Endothelial cell (in vitro differentiated cells): ENCODE measurements at regions not wholly inside any gene's neighbourhood (a gene's known extent, or its start where the extent isn't known, plus 50 kb on each side); places are given as distances from the start of the nearest gene placed in this dataset.

Experiments
- DNase-seq: peaks from one replicate; pipeline ENCODE4 v3.0.0; 2021; ENCODE audit warnings: low spot score
- H3K27ac Mint-ChIP-seq: one replicate; pipeline ENCODE4 v1.8.0; 2021; ENCODE audit warnings: mixed read lengths, inconsistent platforms; ENCODE audit not compliant: unreplicated experiment
- H3K27me3 Mint-ChIP-seq: one replicate; pipeline ENCODE4 v1.8.0; 2021; ENCODE audit warnings: mild to moderate bottlenecking, moderate library complexity, mixed read lengths, inconsistent platforms; ENCODE audit not compliant: unreplicated experiment
- H3K36me3 Mint-ChIP-seq: one replicate; pipeline ENCODE4 v1.8.0; 2021; ENCODE audit warnings: mild to moderate bottlenecking, low read depth, mixed read lengths, inconsistent platforms; ENCODE audit not compliant: unreplicated experiment
- H3K4me1 Mint-ChIP-seq: one replicate; pipeline ENCODE4 v1.8.0; 2021; ENCODE audit warnings: mild to moderate bottlenecking, mixed read lengths, inconsistent platforms; ENCODE audit not compliant: unreplicated experiment
- H3K4me3 Mint-ChIP-seq: one replicate; pipeline ENCODE4 v1.8.0; 2021; ENCODE audit warnings: mild to moderate bottlenecking, mixed read lengths, inconsistent platforms; ENCODE audit not compliant: unreplicated experiment
- H3K9me3 Mint-ChIP-seq: one replicate; pipeline ENCODE4 v1.8.0; 2021; ENCODE audit warnings: mixed read lengths, inconsistent platforms; ENCODE audit not compliant: unreplicated experiment
- TF ChIP-seq, protein P1 (sequence below): fragments of 200-600 bp; sonication (generic); IDR thresholded peaks from one replicate; pipeline ENCODE4 v1.5.0; 2021; ENCODE audit warnings: antibody characterized with exemption; ENCODE audit not compliant: unreplicated experiment

DNA sequence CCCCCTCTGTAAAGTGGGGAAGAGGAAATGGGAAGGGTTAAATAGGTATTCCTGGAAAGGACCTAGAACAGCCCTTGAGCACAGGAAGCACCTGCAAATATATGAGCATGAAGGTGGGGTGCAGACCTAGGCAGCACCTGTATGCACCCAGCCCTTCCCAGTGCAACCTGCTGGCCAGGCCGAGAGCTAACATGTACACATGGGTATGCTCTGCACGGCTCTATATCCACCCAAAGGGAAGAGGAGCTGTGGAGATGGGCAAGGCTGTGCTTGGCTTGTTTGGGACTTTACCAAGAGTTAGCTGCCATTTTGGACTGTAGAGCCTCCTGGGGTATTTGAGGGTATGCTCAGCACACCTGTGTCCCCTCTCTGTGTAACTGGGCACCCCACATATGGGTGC, 171.2 kb downstream of the KLF13 start:
- no peak overlapping the region for H3K27ac Mint-ChIP-seq
- TF ChIP-seq, protein P1, sequence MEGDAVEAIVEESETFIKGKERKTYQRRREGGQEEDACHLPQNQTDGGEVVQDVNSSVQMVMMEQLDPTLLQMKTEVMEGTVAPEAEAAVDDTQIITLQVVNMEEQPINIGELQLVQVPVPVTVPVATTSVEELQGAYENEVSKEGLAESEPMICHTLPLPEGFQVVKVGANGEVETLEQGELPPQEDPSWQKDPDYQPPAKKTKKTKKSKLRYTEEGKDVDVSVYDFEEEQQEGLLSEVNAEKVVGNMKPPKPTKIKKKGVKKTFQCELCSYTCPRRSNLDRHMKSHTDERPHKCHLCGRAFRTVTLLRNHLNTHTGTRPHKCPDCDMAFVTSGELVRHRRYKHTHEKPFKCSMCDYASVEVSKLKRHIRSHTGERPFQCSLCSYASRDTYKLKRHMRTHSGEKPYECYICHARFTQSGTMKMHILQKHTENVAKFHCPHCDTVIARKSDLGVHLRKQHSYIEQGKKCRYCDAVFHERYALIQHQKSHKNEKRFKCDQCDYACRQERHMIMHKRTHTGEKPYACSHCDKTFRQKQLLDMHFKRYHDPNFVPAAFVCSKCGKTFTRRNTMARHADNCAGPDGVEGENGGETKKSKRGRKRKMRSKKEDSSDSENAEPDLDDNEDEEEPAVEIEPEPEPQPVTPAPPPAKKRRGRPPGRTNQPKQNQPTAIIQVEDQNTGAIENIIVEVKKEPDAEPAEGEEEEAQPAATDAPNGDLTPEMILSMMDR: no peak
- H3K4me1 Mint-ChIP-seq: peaks cover 9% of the 10 kb centered on the region
- H3K9me3 Mint-ChIP-seq: no peaks in the 10 kb centered on the region
- H3K4me3 Mint-ChIP-seq: no peak overlapping the region
- peaks cover 3% of the 10 kb centered on the region for H3K27me3 Mint-ChIP-seq
- DNase-seq: no peak
- H3K36me3 Mint-ChIP-seq: no peaks in the 10 kb centered on the region

DNA sequence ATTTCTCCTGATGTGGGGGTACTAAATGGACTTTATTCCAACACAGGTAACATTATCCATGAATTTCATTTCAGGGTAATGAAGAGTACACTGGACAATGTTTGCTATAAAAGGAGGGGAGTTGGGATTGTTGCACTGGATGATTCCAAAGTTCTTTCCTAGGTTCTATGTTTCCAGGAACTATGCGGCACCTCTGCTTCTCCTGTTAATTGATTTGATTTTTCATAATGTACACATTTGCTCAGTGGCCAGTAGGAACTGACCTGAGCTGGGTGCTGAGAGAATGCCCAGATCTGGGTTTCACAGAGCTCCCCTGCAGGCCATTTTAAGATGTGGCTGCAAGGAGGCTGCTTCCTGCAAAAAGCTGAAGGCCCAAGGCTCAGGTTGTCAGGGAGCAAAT, 171.7 kb downstream of the KLF13 start:
- no peak for DNase-seq
- no peaks in the 10 kb centered on the region for H3K9me3 Mint-ChIP-seq
- peaks cover 3% of the 10 kb centered on the region for H3K27me3 Mint-ChIP-seq
- TF ChIP-seq, protein P1: no peak
- H3K36me3 Mint-ChIP-seq: no peaks in the 10 kb centered on the region
- H3K27ac Mint-ChIP-seq: no peak overlapping the region
- peaks cover 11% of the 10 kb centered on the region for H3K4me1 Mint-ChIP-seq
- H3K4me3 Mint-ChIP-seq: no peak overlapping the region

DNA sequence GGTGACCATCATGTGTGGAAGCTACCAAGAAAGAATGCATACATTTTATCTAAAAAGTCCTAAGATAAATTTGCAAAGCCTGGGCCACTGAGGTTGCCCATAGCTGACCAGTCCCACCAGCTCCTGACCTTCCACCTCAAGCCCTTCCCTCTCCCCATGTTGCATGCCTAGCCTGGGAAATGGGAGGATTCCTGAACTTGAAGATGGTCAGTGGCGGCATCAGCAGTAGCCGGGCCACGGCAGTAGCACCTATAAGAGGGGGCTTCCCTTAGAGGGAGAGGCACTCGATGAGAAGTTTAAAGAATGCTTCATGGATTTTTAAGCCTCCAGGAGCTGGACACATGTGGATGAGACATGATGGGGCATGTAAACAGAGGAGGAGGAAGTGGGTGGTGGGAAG, 172.1 kb downstream of the KLF13 start:
- Mint-ChIP-seq H3K27ac (no peak overlapping the region), H3K27me3 (peaks cover 3% of the 10 kb centered on the region), H3K4me3 (no peak overlapping the region), H3K4me1 (peaks cover 11% of the 10 kb centered on the region), H3K36me3 (no peaks in the 10 kb centered on the region), H3K9me3 (no peaks in the 10 kb centered on the region)
- no peak for DNase-seq
- TF ChIP-seq, protein P1: no peak

DNA sequence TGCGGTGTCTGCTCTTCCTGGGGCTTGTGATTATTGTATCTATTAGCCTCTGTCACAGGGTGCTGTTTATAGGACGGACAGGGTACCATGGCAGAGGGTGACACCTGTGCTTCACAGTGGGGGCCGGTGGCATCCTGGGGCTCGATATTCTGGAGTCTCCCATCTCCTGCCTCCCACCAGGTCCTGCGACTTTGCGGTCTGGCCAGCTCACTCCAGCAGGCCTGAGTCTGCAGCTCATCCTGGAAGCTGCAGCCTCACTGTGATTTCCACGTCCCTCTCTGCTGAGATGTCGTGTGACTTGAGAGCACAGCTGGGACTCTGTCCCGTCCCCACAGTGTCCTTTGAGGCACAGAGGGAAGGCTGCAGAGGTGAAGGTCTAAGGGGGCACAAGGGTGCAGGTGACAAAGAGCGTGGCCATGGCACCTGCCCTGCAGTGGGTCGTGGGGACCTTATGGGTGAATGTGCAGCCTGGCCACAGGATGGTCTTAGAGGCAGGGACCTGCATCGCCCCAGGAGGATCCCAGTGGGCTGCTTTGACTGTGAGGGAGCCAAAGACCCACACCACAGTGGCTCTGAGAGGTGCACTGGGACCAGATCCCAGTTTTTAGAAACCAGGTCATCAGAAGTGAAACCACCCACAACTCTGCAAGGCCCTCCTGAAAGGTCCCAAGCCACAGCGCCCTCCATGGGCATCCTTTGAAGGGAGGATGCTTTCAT, 172.8 kb downstream of the KLF13 start:
- Mint-ChIP-seq H3K36me3 (no peaks in the 10 kb centered on the region), H3K4me3 (no peak overlapping the region), H3K27me3 (peaks cover 3% of the 10 kb centered on the region), H3K27ac (no peak overlapping the region), H3K4me1 (peaks cover 11% of the 10 kb centered on the region), H3K9me3 (no peaks in the 10 kb centered on the region)
- TF ChIP-seq, protein P1: no peak
- no peak for DNase-seq

DNA sequence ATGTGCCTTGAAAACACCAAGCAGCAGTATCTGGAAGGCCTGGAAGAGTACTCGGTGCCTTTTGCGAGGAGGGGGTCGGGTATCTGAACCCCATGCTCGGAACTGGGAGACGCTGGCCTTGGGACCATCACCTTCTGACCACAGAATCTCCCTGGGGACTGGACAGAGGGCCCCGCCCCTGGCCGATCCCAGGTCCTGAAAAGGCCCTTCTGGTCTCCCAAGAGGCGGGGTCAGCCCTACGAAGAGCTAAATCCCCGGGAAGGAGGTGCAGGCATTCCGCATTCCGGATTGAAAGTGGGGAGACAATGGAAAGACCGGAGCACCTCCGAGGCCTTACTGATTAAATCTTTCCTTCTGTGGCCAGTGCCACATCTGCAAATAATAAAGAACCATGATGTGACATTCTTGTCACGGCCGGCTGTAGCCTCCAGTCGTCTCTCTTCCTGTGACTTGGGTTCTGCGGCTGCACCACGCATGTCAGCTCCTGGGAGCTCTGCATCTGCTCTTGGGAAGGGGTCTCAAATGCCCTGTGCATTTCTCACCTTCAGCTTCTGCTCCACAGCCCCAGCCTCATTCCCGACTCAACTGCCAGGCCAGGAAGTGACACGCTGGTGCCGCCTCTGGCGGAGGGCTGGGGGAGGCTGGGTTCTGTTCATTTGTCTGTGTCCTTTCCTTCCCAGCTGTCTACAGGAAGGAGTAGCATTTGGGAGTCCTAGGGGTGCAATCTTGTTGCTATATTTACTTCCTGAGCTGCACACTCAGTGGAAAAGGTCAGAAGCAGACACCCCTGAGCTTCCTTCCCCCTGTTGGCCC, 173.5 kb downstream of the KLF13 start:
- H3K27ac Mint-ChIP-seq: peak overlapping the region; percentile 55
- TF ChIP-seq, protein P1: no peak
- H3K9me3 Mint-ChIP-seq: no peaks in the 10 kb centered on the region
- H3K4me1 Mint-ChIP-seq: peaks cover 11% of the 10 kb centered on the region
- no peaks in the 10 kb centered on the region for H3K36me3 Mint-ChIP-seq
- peaks cover 3% of the 10 kb centered on the region for H3K27me3 Mint-ChIP-seq
- H3K4me3 Mint-ChIP-seq: no peak overlapping the region
- no peak for DNase-seq
